AG04449 (cell line): ENCODE measurements at regions not wholly inside any gene's neighbourhood (a gene's known extent, or its start where the extent isn't known, plus 50 kb on each side); places are given as distances from the start of the nearest gene placed in this dataset.

Source experiments
- CTCF ChIA-PET: fragments of 350-600 bp; formaldehyde crosslinking; extraction: SDS; loops from one replicate; lab custom pipeline; 2021; ENCODE audit warnings: antibody characterized with exemption; lab: Yijun Ruan, JAX
- POLR2A ChIA-PET: fragments of 400-600, 350-600 bp; formaldehyde crosslinking; extraction: SDS; loops from one replicate; lab custom pipeline; 2020; ENCODE audit warnings: antibody characterized with exemption, inconsistent platforms; lab: Yijun Ruan, JAX
- DNase-seq: peaks from one replicate; pipeline ENCODE4 v3.0.0-alpha.2; 2010; ENCODE audit warnings: low read depth, low spot score
- H3K4me3 ChIP-seq: 2 replicates; pipeline ENCODE4 v1.5.1; 2011; ENCODE audit warnings: low read depth, mild to moderate bottlenecking, control low read depth, low read length
- CTCF ChIP-seq: IDR thresholded peaks from one replicate; pipeline ENCODE4 v1.5.1; 2011; ENCODE audit warnings: mild to moderate bottlenecking, moderate library complexity, low read length, control low read depth, inconsistent platforms; ENCODE audit not compliant: insufficient read depth; ENCODE audit errors: missing control alignments

GRCh38 chr5:166834246-166834645 lies 1457.2 kb upstream of the WWC1 start:
- TF ChIP-seq CTCF = no peak
- ChIA-PET CTCF (no interaction called here), POLR2A (no interaction called here)
- DNase-seq = no peak
- no peak overlapping the region for H3K4me3 ChIP-seq

- ChIA-PET CTCF (no interaction called here), POLR2A (no interaction called here)
- H3K4me3 ChIP-seq = no peak overlapping the region
- DNase-seq = no peak
- no peak for TF ChIP-seq CTCF
Measured at GRCh38 chr5:166845044-166845443, 1446.4 kb upstream of the WWC1 start.

- POLR2A ChIA-PET = no interaction called here
- no peak for DNase-seq
- no peak overlapping the region for H3K4me3 ChIP-seq
- TF ChIP-seq CTCF = no peak
- CTCF ChIA-PET = no interaction called here
Measured at GRCh38 chr5:166856791-166857190, 1434.7 kb upstream of the WWC1 start.

- H3K4me3 ChIP-seq = no peak overlapping the region
- CTCF ChIA-PET = no interaction called here
- no peak for TF ChIP-seq CTCF
- POLR2A ChIA-PET = no interaction called here
- DNase-seq = no peak
Measured at GRCh38 chr5:166860426-166860825, 1431.0 kb upstream of the WWC1 start.

GRCh38 chr5:166862581-166862980 lies 1428.9 kb upstream of the WWC1 start:
- ChIA-PET POLR2A (no interaction called here), CTCF (no interaction called here)
- DNase-seq = no peak
- no peak for TF ChIP-seq CTCF
- H3K4me3 ChIP-seq = no peak overlapping the region

GRCh38 chr5:166865206-166865605 lies 1426.2 kb upstream of the WWC1 start:
- H3K4me3 ChIP-seq = no peak overlapping the region
- DNase-seq = no peak
- POLR2A ChIA-PET = no interaction called here
- TF ChIP-seq CTCF = no peak
- CTCF ChIA-PET = no interaction called here
